NT2/D1 (cell line): ENCODE measurements at regions not wholly inside any gene's neighbourhood (a gene's known extent, or its start where the extent isn't known, plus 50 kb on each side); places are given as distances from the start of the nearest gene placed in this dataset.
"Not testable (repeated sequence)": the region's sequence is repeated elsewhere in the genome, so short reads cannot be mapped to it uniquely, and the experiment has no call there.

Experiments
- SUZ12 ChIP-seq: IDR thresholded peaks from 2 replicates; pipeline ENCODE4 v1.6.1; 2011; ENCODE audit not compliant: insufficient read length, insufficient read depth; ENCODE audit errors: extremely low read depth
- YY1 ChIP-seq: IDR thresholded peaks from 2 replicates; pipeline ENCODE4 v1.6.1; 2011; ENCODE audit not compliant: insufficient read length, insufficient read depth
- ZNF274 ChIP-seq: IDR thresholded peaks from 2 replicates; pipeline ENCODE4 v1.6.1; 2011; ENCODE audit warnings: mild to moderate bottlenecking, low read depth, low read length

DNA sequence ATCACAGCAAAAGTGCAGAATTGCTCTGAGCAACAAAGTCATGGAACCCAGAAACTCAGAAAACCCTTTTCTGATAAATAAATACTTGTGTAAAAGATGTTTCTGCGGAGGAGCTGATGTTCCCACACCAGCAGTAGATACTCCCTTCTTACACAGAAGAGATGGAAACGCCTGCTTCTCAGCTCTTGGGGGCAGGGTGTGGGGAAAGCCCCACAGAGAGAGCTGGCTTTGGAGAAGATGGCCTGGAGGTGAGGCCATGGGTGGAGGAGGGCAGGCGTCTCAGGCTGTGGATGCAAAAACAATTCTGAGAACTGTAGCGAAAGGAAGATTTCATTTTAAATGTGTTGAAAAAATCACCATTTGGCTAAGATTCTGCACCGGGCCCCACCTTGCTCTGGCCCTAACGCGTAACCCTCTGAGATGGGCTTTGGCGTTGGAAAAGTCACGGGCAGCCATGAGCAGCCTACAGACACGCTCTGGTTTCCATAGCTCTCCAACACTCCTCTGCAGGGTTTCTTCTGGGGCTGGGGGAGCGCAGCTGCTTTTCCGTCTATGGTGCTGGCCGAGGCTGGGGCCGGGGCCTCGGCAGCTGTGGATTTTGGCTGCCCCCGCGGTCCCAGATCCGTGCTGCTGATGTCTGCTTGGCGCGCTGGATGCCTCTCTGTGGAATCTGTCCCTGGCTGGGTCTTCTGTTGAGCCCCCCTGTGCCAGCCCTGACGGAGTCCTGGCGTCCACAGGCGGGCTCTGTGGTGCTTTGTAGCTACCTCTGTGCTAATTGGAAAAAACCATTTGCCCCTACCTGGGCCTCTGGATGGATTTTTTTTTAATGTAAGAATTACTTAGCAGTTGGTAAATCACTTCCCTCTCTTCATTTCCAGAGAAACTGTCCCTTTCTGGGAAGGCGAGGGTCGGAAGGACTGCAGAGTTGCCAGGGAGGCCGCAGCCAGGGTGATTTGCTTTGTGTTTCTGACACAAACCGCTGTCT lies 200.9 kb downstream of the BANP start:
- TF ChIP-seq ZNF274, SUZ12, YY1: not testable (repeated sequence)
